ENCODE measurements at regions not wholly inside any gene's neighbourhood (a gene's known extent, or its start where the extent isn't known, plus 50 kb on each side); places are given as distances from the start of the nearest gene placed in this dataset.
"Not testable (repeated sequence)": the region's sequence is repeated elsewhere in the genome, so short reads cannot be mapped to it uniquely, and the experiment has no call there.

- DNase-seq = no peak
Measured at GRCh38 chr15:39409876-39410530, 170.9 kb upstream of the THBS1 start.

DNA sequence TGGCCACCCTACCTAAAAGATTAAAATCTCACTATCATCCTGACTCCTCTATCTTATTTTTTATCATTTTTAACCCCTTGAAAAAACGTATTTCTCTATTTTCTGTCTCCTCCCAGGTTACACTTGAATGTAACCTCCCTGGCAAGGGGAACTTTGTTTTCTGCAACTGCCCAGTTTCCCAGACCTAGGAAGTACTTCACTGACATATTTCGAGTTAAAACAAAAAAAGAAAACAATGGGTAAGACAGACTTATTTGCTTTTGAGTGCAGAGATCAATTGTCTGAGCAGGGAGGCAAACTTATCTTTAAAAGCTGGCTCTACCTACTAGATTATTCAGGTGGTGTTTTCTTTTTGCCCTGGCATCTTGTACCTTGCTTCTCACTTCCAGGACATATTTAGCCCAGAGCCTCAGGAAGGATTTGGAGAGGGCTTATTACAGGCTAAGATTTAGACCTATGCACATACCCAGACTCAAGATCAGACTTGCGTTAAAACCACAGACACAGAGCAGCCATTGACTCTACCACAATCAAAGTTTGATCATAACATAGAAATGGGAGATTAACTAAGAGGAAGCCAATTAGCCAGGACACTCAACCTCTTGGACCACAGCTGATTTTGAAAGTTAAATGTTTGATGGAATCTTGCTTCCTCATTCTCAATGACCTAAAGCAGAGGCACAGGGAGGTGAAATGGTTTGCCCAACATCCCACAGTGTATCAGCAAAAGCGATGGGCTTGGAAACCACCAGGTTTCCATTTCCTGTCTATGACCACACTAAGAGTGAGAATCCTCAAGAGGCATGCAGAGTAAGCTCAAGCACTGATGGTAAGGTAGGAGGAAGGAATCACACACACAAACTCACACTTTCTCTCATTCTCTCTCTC, 169.5 kb upstream of the THBS1 start:
- DNase-seq = no peak

DNA sequence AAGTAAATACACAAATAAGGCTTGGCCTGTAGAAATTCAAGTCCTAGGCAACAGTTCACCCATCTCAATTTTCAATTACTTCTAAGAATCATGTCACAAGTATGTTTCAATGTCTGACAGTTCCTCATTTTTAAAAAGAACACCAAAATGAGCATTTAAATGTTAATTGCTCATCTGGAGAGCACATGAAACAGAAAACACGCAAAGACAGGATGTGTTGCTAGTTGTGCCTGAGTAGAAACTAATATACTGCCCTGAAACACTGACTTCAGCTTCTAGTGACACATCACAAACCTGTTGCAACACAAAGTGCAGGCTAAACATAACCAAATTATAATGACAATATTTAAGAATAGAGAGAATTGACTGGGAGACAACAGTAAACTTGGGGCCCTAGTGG, 167.3 kb upstream of the THBS1 start:
- DNase-seq = no peak

DNA sequence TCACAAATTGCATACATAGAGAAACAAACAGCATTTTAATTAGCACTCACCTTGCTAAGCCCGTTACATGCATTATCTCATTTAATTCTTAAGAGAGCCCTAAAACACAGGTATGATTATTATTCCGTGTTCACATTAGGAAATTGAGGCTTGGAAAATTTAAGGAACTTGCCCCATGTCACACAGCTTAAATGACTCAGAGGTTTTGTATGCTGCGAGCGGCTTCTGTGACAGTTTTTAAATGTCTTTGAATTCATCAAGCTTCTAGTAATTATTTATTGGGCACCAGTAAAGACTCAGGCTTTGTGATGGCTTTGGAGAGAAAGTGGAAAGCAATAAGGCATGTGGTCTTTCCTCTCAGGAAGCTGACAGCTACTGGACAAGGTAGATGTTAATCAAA, 166.7 kb upstream of the THBS1 start:
- no peak for DNase-seq

- DNase-seq = no peak
Measured at GRCh38 chr15:39415634-39416033, 165.2 kb upstream of the THBS1 start.

DNA sequence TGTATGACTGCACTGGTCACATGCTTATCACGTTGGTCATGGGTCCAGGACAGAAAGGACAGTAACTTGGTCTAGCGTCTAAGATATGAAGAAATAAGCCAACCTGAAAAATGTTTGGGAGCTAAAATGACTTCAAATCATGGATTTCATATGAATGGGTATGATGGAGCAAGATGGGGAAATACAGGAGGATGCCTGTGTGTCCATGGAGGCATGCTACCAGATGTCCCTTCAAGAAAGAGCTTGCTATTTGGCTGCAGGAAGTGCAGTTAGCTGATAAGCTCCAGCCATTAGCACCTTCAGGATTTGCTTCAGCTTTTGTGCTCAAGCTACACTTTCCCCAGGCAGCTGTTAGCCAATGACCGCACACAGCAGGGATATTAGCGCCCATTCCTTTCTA, 164.6 kb upstream of the THBS1 start:
- DNase-seq = no peak

- DNase-seq = no peak
Measured at GRCh38 chr15:39417366-39418134, 163.3 kb upstream of the THBS1 start.

GRCh38 chr15:39419651-39420050, 161.2 kb upstream of the THBS1 start:
- no peak for DNase-seq

DNA sequence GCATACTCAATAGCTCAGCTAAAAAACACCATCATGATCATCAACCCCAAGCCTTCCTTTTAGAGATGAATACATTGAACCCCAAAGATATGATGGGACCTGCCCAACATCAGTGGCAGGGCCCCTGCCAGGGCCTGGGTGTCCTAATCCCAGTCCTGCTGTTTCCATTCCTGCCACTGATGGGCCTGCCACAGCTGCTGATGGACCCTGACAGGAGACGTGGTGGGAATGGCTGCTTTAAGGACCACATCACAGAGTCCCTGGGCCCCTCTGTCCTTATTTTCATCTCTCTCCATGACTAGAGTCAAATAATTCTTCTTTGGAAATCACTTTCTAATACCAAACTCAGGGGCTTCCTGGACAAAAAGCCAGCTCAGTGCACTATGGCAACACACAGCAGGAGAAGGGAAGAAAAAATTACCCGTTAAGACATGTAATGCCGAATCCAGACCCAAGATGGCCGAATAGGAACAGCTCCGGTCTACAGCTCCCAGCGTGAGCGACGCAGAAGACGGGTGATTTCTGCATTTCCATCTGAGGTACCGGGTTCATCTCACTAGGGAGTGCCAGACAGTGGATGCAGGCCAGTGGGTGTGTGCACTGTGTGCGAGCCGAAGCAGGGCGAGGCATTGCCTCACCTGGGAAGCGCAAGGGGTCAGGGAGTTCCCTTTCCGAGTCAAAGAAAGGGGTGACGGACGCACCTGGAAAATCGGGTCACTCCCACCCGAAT, 160.6 kb upstream of the THBS1 start:
- not testable (repeated sequence) for DNase-seq

GRCh38 chr15:39420853-39421192, 160.1 kb upstream of the THBS1 start:
- DNase-seq = not testable (repeated sequence)

DNA sequence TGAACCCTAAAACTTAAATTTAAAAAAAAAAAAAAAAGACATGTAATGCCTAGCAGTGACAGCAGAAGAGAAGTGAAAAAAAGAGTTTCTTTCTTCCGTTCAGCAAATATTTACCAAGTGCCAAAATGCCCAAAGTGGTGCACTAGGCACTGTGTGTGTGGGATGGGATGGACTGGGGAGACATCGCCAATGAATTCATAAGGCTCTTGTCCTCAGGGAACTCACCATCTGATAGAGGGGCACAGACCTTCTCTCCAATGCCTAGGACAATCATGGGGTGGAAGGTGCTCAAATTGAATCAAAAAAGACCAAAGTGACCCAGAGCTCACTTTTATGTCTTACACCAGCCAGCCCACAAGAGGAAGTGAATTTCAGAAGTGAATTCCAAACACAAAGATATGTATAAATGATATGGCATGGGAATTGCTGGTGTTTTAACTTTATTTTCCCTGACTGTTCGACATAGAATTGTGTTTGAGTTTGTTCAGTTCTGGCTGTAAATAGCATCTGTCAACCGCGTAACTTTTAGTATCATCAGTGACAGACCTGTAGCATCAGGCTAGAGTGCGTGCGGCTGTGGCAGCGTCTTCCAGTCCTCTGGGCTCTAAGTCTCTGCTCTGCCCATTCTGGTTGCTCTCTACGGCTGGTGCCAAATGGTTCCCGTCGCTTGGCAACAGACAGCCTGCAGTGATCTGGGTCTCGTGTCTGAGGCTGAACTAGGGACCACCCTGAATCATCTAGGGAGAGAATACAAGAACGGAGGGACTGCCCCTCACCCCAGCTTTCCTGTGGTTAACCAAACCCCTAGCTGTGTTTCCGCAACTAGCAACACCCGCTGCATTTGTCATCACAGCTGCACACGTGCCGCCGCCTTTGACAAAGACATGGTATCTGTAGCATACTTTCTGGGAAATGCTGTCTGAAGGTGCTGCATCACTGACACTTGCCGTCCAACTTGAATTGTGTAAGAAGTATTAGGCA, 154.0 kb upstream of the THBS1 start:
- DNase-seq = peak; percentile 76

DNA sequence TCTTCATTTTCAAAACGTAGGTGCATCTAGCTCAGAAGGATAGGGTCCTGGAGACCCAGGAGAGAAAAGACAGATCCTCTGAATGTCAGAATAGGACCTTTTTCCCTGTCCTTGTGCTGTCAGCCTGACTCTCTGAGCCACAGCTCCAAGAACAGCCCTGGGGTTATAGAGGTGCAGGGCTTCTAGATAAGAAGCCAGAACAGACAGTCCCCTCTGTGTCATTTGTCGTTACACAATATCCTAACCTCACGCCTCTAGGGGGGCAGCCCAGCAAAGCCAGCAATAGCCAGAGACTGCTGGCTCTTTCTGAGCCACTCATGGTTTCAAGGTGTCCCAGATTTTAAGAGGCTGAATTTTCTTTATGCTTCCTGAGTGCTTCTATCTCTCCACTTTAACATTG, 153.2 kb upstream of the THBS1 start:
- no peak for DNase-seq

- no peak for DNase-seq
Measured at GRCh38 chr15:39429898-39430357, 151.0 kb upstream of the THBS1 start.

GRCh38 chr15:39430389-39430788, 150.5 kb upstream of the THBS1 start:
- DNase-seq = no peak

DNA sequence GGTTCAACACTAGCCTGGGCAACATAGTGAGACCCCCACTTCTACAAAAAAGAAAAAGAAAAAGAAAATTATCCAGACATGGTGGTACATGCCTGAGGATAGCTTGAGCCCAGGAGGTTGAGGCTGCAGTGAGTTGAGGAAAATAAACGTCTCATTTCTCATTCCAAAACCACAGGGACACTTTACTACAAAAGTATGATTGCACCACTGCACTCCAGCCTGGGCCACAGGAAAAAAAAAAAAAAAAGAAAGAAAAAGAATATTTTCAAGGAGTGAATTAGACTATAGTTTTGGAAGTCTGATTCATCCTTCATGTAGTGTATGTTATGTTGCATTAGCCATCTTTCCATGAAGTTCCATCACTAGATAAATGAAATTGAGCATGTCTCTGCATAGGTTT, 149.5 kb upstream of the THBS1 start:
- no peak for DNase-seq

DNA sequence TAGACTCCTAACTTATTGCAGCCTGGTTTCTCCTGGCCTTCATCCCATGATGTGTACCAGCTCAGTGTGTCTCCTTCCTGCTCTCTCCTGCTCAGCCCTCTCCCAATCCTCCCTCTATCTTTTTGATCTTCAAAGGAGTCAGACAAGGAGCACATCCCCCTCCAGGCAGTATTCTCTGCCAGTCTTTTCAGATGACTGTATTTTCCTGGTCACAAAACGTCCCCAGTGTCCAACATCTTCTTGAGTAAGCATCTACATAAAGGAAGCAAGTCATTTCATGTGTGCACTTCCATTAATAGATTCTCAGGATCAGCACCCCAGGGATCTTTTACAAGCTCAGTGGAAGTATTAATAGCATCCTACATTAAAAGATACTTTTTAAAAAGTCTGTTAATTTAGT, 148.9 kb upstream of the THBS1 start:
- DNase-seq = no peak

DNA sequence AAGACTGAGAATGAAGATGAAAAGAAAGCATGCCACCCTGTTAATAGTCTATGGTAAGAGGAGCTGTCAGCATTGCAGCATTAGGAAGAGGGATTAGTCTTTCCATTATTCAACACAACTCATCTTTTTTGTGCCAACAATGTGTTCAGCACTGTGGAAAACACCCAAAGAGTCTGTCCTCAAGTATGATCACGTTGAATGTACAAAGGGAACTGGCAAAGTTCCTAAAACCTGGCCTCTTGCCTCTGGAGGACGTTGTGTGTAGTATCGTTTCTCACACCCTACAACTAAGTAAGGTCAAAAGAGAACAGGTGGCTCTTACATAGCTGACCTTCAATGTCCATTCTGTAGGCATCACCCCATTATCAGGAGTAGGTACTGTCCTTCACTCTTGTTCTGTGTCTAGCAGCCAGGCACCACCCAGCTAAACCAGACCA, 147.9 kb upstream of the THBS1 start:
- no peak for DNase-seq

- DNase-seq = no peak
Measured at GRCh38 chr15:39433376-39433775, 147.5 kb upstream of the THBS1 start.

- DNase-seq = no peak
Measured at GRCh38 chr15:39434163-39434562, 146.7 kb upstream of the THBS1 start.

DNA sequence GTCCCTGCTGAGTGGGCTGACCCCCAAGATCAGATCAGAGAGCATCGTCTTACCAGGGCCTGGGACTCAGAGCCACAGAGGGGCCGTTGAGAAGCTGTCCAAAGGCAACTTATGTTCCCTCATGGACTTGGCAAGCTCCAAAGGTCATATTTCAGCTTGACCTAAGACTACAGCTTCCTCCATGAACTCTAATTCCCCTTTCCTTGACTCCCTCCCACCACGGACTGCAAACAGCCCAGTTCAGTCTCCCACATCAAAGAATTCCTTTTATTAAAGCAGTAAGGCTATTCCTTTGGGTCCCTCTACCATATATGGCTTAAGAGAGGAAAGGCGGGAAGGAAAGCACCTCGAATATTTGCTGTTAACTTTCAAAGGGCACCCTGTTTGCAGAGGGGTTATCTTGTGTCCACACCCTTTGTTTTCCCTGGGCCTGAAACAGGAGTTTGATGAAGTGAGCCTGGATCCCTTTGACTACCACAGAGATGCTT, 146.1 kb upstream of the THBS1 start:
- no peak for DNase-seq

- DNase-seq = no peak
Measured at GRCh38 chr15:39435244-39435643, 145.6 kb upstream of the THBS1 start.
